HG03354 (cell line): ENCODE measurements at regions not wholly inside any gene's neighbourhood (a gene's known extent, or its start where the extent isn't known, plus 50 kb on each side); places are given as distances from the start of the nearest gene placed in this dataset.
"Not testable (repeated sequence)": the region's sequence is repeated elsewhere in the genome, so short reads cannot be mapped to it uniquely, and the experiment has no call there.

Experiments used
- ATAC-seq: cut with Tn5 transposase; IDR thresholded peaks from one replicate; pipeline ENCODE4 v1.9.1; 2021; ENCODE audit warnings: mild to moderate bottlenecking; ENCODE audit not compliant: unreplicated experiment, poor library complexity, severe bottlenecking

- no peak for ATAC-seq
Observed at GRCh38 chr21:27571706-27572105, 604.8 kb upstream of the ADAMTS5 start.

- ATAC-seq, result no peak
Observed at GRCh38 chr21:27570306-27570868, 603.5 kb upstream of the ADAMTS5 start.

GRCh38 chr21:27569831-27570230, 602.9 kb upstream of the ADAMTS5 start:
- ATAC-seq, result no peak

GRCh38 chr21:27569091-27569490, 602.2 kb upstream of the ADAMTS5 start:
- no peak for ATAC-seq

GRCh38 chr21:27567381-27567780, 600.5 kb upstream of the ADAMTS5 start:
- ATAC-seq, result no peak

GRCh38 chr21:27566521-27566920, 599.6 kb upstream of the ADAMTS5 start:
- ATAC-seq, result no peak

- ATAC-seq, result no peak
Observed at GRCh38 chr21:27565364-27565763, 598.5 kb upstream of the ADAMTS5 start.

GRCh38 chr21:27564684-27565301, 597.9 kb upstream of the ADAMTS5 start:
- no peak for ATAC-seq

- ATAC-seq, result no peak
Observed at GRCh38 chr21:27562303-27562702, 595.4 kb upstream of the ADAMTS5 start.

- no peak for ATAC-seq
Observed at GRCh38 chr21:27561116-27561515, 594.2 kb upstream of the ADAMTS5 start.

GRCh38 chr21:27557356-27557755, 590.5 kb upstream of the ADAMTS5 start:
- ATAC-seq, result no peak

GRCh38 chr21:27555996-27556395, 589.1 kb upstream of the ADAMTS5 start:
- no peak for ATAC-seq

- no peak for ATAC-seq
Observed at GRCh38 chr21:27550287-27550686, 583.4 kb upstream of the ADAMTS5 start.

- ATAC-seq, result no peak
Observed at GRCh38 chr21:27548486-27548885, 581.6 kb upstream of the ADAMTS5 start.

- ATAC-seq, result no peak
Observed at GRCh38 chr21:27545754-27546349, 579.0 kb upstream of the ADAMTS5 start.

GRCh38 chr21:27542126-27542525, 575.2 kb upstream of the ADAMTS5 start:
- not testable (repeated sequence) for ATAC-seq

- no peak for ATAC-seq
Observed at GRCh38 chr21:27536319-27536718, 569.4 kb upstream of the ADAMTS5 start.

GRCh38 chr21:27535188-27535587, 568.3 kb upstream of the ADAMTS5 start:
- ATAC-seq, result no peak

- ATAC-seq, result no peak
Observed at GRCh38 chr21:27534206-27534605, 567.3 kb upstream of the ADAMTS5 start.

GRCh38 chr21:27532076-27532475, 565.2 kb upstream of the ADAMTS5 start:
- ATAC-seq, result no peak

GRCh38 chr21:27528697-27529096, 561.8 kb upstream of the ADAMTS5 start:
- no peak for ATAC-seq
